H4 (cell line): ENCODE measurements at regions not wholly inside any gene's neighbourhood (a gene's known extent, or its start where the extent isn't known, plus 50 kb on each side); places are given as distances from the start of the nearest gene placed in this dataset.
A peak's percentile ranks its signal among the peaks of the same experiment; 100 is the strongest.
"Not testable (repeated sequence)": the region's sequence is repeated elsewhere in the genome, so short reads cannot be mapped to it uniquely, and the experiment has no call there.

Experiments used
- DNase-seq: peaks from one replicate; pipeline ENCODE4 v3.0.0-alpha.2; 2015; ENCODE audit warnings: low spot score

- DNase-seq, result no peak
These were observed 50.2 kb upstream of the DACT2 start for GRCh38 chr6:168369786-168370185.

GRCh38 chr6:168370310-168370991 is 50.9 kb upstream of the DACT2 start:
- DNase-seq, result peak; percentile 18

- no peak for DNase-seq
These were observed 51.6 kb upstream of the DACT2 start for GRCh38 chr6:168371185-168371584.

GRCh38 chr6:168371618-168371980 is 52.0 kb upstream of the DACT2 start:
- DNase-seq, result no peak

GRCh38 chr6:168371981-168372711 is 52.6 kb upstream of the DACT2 start:
- no peak for DNase-seq

- DNase-seq, result no peak
These were observed 53.3 kb upstream of the DACT2 start for GRCh38 chr6:168372889-168373288.

- DNase-seq, result no peak
These were observed 53.8 kb upstream of the DACT2 start for GRCh38 chr6:168373389-168373788.

- DNase-seq, result no peak
These were observed 54.5 kb upstream of the DACT2 start for GRCh38 chr6:168374051-168374502.

- DNase-seq, result no peak
These were observed 55.0 kb upstream of the DACT2 start for GRCh38 chr6:168374541-168375071.

GRCh38 chr6:168376120-168376519 is 56.5 kb upstream of the DACT2 start:
- no peak for DNase-seq

- no peak for DNase-seq
These were observed 57.4 kb upstream of the DACT2 start for GRCh38 chr6:168376811-168377483.

- DNase-seq, result no peak
These were observed 57.9 kb upstream of the DACT2 start for GRCh38 chr6:168377484-168377855.

GRCh38 chr6:168377856-168378832 is 58.6 kb upstream of the DACT2 start:
- DNase-seq, result no peak

GRCh38 chr6:168379579-168379978 is 60.0 kb upstream of the DACT2 start:
- not testable (repeated sequence) for DNase-seq

GRCh38 chr6:168380166-168380955 is 60.6 kb upstream of the SMOC2 start:
- DNase-seq, result not testable (repeated sequence)

GRCh38 chr6:168380956-168381605 is 59.9 kb upstream of the SMOC2 start:
- no peak for DNase-seq

GRCh38 chr6:168381726-168382458 is 59.1 kb upstream of the SMOC2 start:
- no peak for DNase-seq

GRCh38 chr6:168383062-168383854 is 57.7 kb upstream of the SMOC2 start:
- DNase-seq, result no peak
